GM21390 (cell line): ENCODE measurements at regions not wholly inside any gene's neighbourhood (a gene's known extent, or its start where the extent isn't known, plus 50 kb on each side); places are given as distances from the start of the nearest gene placed in this dataset.
"Not testable (repeated sequence)": the region's sequence is repeated elsewhere in the genome, so short reads cannot be mapped to it uniquely, and the experiment has no call there.

Experiments used
- ATAC-seq: cut with Tn5 transposase; IDR thresholded peaks from one replicate; pipeline ENCODE4 v1.9.1; 2021; ENCODE audit not compliant: unreplicated experiment

DNA sequence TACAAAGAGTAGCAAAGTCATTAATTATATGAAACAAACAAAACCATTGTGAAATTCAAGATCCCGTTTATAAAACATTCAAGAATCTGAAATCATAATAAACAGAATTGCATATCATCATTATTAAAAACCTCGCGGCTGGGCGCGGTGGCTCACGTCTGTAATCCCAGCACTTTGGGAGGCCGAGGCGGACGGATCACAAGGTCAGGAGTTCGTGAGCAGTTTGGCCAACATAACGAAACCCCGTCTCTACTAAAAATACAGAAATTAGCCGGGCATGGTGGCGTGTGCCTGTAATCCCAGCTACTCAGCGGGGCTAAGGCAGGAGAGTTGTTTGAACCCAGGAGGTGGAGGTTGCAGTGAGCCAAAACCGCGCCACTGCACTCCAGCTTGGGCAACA is 80.3 kb upstream of the COPS8 start:
- ATAC-seq: not testable (repeated sequence)

DNA sequence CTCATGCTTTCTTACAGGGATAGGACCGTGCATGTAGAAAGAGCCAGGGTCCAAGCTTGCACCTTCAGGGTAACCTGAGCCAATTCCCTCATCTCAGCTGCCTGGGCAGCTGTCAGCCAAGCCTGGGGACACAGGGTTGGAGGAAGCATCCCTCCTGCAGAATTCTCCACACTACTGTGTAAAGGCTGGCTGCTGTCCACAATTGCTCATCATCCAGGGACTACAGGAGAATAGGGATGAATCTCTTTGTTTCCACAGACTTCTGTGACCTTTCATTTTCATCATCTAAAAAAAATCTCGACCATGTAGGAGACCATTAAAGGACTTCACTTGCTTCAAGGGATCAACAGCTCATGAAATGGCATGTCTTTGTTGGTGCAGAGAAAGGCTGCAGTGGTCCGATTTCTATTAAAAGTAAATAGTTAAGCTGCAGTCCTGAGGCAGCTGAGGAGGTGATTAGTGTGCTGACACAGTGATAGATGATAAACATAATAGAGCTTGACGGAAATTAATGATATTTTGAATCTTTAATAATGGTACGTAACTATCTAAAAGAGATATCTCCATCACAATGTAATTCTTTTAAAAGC is 74.4 kb upstream of the COPS8 start:
- ATAC-seq: no peak

DNA sequence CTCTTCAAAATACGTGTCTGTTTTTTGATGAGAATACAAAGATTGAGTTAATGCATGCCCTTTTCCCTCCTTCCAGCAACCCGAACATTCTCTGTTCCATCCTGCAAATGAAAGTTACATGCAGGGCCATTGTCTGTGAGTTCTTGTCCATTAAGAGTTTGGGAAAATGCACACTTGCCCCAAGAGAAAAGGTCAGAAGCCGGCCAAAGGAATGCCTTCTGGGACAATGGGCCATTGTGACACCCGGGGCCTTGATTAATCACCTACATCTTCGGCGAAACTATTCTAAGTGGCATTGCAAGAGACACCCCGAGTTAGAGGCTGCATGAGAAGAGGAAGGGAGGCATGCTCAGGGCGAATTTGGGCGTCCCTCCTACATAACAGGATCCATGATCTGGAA is 73.7 kb upstream of the COPS8 start:
- no peak for ATAC-seq

DNA sequence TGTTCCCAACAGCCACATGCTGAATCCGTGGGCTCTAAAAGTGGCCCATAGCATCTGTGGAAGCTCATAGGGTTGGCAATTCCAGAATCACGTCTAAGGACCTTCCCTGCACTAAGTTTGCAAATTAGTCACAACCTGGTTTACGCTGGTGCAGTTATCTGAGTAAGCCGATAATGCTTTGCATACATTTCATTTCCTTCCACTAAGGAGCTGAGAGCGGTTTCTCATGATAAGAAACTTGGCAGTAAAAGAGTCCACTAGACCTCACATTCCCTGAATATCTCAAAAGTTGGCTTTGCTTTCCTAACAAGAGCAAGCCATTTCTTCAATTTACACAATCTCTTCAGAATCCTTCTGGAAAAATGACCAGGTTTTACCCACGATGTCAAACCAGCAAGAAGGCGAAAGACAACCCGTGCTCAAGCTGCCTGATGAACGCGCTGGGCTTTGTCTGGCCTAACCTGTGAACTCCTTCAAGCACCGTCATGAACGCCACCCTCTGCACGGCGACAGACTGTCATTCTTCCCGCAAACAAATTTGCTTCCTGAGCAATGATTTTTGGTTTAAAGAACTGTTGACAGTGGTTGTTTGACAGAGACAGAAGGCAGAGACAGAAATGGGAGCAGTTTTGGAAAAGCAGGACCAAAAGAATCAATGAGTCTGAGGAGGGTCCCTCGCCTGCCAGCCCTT is 73.0 kb upstream of the COPS8 start:
- no peak for ATAC-seq

DNA sequence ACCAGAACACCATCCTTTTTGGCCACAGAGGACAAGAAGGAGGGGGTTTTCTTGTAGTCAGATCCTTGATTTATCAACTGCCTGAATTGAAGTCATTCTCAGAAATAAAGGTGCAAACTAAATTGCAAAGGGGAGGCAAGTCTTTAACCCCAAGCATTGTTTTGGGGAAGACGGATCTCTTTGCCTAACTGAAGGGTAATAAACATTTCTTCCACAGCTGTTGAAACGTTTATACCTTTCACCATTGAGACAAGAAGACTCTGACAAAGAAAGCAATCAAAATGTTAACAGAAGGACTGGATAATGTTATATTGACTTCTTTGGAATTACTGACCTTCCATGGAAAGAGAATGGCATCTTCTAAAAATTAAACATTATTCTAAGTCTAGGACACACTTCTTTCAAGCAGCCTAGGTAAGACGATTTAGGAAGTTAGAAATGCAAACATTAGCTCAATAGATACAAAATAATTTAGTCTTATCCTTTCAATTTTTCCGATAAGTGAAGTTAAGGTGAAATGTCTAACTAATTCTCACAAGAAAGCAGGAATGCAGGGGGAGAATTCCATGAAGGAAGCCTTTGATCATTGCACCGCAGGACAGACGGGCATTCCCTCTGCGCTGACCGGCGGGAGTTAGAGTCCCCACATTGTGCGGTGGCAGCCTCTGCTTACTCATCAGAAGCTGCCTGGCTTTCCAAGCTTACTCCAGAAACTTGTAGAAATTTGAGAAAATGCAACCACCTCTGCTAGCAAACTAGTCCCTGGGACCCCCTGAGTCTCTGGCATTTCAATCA is 69.4 kb upstream of the COPS8 start:
- ATAC-seq: no peak

DNA sequence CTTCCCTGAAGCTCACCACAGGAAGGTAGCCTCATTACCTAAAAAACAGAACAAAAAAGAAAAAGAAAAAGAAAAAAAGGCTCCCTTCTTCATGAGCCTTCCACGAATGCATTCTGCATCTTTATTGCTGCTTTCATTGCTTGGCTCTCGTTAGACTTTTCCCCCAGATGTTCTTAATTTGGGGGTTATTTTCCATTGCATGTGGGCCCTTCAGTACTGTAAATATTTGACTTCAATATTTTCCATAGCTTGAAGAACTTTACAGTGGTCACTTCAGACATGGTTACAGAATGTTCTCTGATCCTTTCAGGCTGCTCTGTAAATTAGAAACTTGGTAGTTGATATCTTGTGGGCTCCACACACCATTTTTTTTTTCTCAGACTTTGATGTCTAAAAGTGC is 65.6 kb upstream of the COPS8 start:
- ATAC-seq: no peak

DNA sequence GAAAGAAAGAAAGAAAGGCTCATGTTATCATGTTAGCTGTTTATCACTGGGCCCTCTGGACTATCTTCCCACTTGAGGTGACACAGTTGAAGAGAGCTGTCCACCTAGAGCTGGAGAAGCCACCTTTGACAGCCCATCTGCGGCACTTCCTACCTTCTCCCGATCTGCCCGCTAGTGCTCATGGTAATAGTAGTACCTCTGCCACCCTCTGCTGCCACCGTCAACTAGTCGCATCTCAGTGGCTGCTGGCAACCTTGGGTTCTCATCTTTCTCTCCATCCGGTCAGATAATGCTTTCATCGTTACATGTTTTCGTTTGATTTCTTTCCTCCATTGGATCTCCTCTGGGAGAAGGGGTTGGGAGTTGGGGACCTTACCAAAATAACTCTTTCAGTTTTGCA is 63.2 kb upstream of the COPS8 start:
- no peak for ATAC-seq

DNA sequence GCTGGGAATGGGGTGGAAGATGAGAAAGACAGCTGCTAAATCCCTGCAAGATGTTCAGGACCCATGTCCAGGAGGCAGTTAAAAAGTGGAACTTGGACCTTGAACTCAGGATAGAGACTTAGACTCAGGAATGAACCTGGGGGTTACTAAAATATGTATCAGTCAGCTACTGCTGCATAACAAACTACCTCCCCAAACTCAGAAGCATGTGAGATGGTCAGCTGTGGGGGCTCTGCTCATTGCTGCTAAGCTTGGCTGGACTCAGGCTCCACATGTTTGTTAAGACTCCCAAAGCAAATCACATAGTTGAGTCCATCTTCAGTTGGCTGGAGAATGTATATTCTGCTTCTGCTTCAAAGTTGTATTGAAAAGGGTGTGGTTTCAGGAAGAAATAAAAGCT is 61.4 kb upstream of the COPS8 start:
- no peak for ATAC-seq

DNA sequence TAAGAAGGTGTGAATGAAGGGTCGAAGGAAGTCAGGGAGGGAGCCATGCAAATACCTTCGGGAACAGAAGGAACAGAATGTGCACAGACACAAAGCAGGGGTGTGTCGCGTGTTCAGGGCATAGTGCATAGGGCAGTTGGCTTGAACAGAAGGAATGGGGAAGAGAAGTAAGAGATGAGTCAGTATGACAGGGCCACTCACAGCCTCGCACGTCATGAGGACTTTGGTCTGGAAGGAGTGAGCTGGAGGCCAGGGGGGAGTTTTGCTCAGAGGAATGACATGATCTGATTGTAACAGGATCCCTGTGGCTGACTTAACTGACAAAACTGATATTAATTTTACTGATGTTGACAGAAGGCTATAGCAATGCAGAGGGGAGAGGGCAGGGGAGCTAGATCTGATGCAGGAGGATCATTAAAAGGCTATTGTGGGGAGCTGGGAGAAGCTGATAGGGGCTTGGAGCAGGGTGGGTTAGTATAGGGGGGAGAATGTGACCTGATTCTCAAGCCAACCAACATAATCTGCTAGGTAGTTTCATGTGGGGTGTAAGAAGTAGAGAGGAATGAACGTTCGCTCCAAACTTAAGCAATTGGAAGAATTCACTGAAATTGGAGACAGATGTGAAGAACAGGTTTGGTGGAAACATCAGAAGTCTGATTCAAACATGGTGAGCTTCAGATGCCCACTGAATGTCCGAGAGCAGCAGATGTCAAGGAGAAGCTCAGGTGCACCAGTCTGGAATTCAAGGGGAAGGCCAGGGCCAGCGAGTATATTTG is 60.4 kb upstream of the COPS8 start:
- no peak for ATAC-seq

DNA sequence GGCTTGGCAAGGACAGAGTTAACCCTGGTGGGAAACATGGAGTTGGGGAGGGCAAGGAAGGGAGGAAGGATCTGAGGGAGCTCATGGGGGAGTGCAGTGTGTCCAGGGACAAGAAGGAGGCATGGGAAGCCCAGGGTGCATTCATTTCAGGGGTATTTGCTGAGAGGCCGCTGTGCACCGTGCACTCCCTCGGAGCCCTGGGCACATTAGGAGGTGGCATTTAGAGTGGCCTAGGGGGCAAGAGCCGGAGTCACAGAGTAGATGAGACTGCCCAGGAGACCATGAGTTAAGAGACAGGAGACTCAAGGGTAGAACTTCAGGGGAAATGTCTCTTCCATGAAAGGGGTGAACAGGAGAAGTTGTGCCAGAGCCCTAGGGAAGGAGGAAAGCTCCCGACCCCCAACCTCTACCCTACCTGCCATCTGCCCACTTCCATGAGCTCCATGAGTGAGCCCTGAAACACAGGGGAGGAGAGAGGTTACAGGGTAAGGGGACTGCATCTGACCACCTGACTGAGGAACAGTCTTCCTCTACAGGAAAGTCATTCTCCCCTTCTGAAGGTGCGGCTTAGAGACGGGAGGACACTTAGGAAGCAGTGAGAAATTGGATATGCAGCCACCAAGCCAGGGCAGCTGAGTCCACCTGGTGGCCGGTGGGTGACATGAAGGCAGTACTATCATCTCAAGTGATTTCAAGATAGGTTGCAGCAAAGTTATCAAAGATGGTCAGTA is 58.5 kb upstream of the COPS8 start:
- no peak for ATAC-seq

DNA sequence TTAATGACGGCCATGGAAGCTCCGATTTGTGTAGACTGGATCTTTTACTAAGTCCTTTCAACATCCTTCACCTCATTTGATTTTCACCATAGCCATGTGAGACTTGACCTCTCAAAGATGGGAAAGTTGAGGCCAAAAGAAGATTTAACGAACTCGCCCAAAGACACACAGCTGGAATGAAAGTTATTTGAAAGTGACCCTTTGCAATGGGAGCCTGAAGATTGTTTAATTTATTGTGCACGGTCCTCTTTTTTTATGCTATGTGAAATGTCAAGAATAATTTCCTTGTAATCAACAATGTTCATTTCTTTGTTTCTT is 58.0 kb upstream of the COPS8 start:
- ATAC-seq: no peak

DNA sequence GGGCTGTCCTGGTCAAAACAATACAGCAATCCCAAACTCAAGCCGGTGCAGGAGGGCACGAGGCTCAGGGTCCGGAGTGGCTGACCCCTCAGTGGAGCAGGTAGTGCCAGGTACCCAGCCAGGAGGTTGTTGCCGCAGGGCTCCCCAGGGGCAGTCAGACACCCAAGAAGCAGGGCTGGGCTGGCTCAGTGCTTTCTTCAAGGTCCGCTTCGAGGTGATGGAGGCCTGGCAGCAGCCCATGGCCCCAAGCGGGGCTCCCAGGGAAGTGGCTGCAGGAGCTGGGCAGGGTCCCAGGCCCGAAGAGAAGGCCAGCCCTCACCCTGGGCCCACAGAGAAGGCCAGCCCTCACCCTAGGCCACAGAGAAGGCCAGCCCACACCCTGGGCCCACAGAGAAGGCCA is 55.3 kb upstream of the COPS8 start:
- ATAC-seq: no peak

DNA sequence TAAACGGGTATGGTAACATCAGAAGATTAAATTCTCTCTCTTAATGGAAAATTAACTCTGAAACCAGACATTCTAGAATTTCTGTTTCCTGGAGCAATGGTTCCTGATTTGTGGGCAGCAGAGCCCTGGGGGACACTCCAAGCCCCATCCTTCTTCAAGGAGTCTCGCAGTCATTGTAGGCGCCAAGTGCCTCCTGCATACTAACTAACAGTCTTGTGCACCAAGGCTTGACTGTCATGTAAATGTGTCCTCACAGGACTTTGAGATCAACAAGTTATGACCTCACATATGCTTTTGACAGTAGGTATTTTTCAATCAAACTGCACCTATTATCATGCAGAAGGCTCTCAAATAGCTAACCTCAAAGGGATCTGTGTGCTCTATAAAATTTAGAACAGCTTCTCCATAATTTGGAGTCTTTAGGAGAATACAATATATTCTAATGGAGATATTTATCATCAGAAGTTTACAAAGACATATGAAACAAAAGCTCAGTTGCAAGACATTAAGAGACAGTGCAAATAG is 52.1 kb upstream of the COPS8 start:
- no peak for ATAC-seq

DNA sequence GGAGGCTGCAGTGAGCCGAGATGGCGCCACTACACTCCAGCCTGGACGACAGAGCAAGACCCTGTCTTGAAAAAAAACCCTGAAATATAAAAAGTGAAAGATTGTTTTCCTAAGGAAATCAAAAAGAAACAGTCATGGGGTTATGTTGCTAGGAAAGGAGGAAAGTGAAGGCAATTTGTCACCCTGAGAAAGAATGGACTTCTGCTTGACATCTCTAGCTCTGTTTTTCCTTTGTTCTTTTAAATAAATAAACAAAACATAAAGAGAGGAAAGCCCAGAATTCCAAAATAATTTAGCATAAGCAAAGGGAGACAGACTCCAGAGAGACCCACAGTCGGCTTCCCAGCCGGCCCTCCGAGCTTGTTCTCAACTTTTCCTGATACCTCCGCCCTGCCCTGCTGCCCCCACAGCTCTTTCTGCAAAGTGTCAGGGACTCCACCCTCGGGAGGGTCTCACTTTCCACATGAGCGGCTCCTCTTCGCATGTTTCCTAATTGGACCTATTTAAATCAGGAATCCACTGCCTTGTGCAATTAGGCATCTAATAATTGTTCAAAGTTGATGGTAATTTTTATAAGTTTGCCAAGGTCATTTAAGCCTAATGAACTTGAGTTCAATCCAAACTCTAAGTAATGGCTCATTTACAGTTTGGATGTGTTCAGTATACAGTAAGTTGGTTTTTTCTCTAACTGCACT is 49.8 kb upstream of the COPS8 start:
- no peak for ATAC-seq
